Hepatic stellate cell (primary cell): ENCODE measurements at regions not wholly inside any gene's neighbourhood (a gene's known extent, or its start where the extent isn't known, plus 50 kb on each side); places are given as distances from the start of the nearest gene placed in this dataset.

Experiments used
- DNase-seq: peaks from one replicate; pipeline ENCODE4 v3.0.0; 2011; ENCODE audit warnings: low spot score

DNA sequence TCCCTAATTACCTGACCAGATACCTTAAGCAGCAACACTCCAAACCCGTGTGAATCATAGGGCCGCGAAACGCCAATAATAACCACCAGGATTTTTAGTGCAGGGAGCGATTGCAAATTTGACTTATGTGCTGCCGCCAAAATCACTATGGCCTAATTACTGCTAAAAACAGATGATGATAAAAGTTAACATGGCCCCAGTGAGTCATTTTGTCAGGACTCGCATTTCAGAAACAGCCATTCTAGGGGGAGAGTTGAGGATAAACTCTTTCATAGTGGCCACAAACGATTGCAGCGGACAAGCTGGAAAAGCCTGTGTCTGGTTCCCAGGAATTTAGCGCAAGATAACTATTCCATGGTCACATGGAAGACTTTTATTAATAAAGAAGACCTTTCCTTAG, 103.4 kb downstream of the HLX start:
- no peak for DNase-seq

DNA sequence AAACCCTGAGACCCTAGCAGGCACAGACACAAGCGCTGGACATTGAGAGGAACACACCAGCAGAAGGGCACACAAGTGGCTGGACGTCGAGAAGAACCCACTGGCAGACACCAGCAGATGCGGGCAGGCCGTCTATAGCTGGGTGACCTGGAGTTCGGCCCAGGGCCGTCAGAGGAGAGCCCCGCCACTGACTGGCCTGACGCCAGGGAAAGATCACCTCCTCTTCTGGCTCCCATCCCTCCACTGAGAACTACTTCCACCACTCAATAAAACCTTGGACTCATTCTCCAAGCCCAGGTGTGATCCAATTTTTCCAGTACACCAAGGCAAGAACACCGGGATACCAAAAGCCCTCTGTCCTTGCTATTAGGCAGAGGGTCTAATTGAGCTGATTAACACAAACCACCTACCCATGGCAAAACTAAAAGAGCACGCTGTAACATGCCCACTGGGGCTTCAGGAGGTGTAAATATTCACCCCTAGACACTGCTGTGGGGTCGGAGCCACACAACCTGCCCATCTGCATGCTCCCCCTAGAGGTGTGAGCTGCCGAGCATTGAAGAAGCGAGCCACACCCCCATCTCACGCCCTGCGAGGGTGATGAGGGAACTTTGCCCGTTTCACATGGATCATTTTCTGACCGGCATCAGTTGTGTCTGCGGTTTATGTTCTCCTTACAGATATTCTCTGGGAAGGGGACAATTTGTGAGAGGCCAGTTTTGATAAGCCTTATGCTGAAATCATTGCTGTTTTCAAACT, 104.8 kb downstream of the HLX start:
- no peak for DNase-seq

DNA sequence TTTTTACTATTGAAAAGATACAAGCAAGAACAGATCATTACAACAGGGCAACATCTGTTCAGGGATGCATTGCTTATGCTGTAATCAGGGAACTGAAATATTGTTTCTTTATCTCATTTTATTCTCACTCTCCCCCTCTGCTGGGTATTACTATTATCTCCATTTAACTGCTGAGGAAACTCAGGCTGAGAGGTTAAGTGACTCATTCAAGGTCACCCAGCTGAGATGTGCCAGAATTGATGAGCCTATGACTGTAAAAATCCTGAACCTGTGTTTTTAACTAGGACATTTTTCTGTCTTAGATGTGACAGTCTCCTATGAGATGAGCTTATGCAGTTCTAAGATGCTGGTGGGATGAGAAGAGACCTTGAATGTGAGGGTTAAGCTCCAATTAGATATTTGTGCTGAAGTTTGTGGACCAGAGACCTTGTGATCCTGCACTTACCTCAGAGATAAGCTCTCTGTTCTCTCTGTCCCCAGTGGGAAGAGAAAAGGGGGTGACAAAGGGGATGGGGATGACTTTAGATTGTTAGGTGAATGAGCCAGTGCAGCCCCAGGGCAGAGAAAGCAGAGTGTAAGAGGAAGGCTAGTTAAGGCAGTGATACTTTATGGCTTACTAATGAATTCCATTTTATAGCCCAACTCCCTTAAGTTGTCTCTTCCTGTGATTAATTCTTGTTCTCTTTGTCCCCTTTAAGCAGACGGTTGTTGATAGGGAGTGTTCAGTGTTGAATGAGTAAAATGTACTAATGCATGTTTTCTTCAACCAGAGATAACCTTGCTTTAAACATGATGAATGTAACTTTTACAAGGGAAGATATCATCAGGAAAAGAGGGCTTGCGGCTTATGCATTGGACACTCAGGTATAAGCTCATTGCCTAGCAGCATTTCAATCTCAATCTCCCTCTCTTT, 111.4 kb downstream of the HLX start:
- DNase-seq = peak; percentile 54

DNA sequence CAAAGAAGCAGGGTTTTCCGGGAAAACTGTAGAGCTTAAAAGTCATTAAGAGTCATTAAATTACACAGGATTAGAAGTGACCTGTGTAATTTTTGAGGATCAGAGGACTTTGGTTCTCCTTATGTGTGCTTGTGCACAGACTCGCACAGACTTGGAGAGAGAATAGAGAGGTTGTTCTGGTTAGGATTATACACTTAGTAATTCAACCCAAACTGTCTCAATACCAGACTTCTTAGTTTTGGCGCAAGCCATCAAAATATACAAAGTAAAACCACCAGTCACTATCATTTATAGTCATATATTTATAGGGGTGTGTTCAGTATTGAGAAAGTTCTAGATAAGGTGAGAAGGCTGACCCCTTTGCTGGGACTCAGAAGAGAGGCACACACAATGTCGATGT, 112.3 kb downstream of the HLX start:
- DNase-seq = no peak

DNA sequence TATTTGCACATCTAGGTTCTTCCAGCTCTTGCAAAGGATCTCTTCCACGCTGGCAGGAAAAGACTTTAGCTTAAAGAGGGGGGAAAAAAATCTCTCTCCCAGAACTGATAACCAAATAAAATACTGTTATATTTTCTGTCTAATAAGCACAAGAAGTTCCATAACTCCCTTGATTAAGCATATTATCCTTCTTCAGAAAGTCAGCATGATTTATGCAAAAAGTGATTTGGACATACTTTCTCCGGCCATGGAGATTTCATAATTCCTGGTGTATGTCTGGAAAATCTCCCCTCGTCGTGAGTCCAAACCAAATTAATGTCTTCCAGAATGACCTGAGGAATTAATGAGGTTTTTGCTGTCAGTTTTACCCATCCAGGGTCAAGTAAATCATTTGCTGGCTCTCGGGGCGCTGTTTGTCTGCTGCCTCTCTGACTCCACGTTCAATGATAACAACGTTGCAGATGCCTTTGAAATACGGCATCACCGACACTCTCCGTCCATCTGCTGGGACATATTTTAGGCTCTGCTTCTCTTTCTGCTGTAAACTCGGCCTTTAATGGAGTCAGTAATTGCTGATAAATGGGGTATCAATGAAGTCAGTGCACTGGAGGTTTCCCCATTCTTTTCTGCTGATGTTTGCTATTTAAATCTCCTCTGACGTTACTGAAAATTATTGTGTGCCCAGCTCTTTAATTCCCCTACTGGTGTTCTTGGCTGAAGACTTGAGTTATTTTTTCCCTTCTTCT, 112.9 kb downstream of the HLX start:
- DNase-seq = no peak

DNA sequence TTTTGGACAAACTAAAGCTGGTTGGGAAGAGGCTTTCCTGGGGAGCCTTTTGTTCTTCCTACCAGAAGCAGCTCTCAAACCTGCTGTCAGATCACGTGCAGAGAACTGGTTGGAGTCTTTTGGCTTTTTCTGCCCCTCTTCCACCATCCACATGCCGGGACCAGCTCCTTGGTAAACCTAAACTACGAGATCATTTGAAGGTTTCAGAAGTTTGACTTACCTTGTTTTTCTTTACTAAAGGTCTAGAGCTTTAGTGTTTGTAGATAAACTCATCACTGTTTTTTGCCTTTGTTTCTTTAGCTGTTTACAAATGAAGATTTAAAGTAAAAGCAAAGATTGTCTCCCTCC, 113.4 kb downstream of the HLX start:
- DNase-seq = no peak

DNA sequence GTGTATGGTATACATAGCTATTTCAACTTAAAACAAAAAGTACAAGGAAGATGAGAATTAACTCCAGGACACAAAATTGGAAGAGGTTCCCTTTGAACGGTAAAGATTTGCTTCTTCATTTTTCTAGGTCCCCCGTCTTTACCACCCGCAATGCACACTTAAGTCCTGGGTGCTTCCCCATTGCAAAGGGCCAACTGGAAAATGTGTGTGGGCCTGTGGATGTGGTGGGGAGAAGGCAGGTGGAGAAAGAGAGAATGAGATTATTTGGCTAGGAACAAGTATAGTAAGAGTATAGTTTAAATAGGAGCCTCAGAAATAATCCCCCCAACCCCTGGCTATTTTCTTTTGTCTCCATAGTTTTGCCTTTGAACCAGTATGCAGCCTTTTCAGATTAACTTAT, 115.4 kb downstream of the HLX start:
- DNase-seq = no peak

DNA sequence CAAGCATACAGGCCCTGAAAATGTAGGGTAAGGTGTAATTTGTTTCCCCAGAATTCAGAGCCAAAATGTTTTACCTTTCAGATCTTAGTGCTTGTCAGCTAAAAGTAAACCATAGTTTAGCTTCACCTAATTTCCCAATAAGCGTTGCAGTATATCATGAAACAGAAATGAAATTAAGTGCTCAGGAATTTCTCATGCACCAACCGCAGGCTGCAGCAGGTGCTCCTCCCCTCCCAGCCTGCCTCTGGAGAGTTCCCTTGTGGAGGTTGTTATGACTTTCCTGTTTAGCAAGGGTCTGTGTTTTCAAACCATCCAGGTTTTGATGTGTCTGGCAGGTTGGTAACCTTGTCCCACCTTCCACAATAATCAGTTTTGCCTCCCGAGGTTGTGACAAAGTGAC, 118.5 kb downstream of the HLX start:
- DNase-seq = no peak

DNA sequence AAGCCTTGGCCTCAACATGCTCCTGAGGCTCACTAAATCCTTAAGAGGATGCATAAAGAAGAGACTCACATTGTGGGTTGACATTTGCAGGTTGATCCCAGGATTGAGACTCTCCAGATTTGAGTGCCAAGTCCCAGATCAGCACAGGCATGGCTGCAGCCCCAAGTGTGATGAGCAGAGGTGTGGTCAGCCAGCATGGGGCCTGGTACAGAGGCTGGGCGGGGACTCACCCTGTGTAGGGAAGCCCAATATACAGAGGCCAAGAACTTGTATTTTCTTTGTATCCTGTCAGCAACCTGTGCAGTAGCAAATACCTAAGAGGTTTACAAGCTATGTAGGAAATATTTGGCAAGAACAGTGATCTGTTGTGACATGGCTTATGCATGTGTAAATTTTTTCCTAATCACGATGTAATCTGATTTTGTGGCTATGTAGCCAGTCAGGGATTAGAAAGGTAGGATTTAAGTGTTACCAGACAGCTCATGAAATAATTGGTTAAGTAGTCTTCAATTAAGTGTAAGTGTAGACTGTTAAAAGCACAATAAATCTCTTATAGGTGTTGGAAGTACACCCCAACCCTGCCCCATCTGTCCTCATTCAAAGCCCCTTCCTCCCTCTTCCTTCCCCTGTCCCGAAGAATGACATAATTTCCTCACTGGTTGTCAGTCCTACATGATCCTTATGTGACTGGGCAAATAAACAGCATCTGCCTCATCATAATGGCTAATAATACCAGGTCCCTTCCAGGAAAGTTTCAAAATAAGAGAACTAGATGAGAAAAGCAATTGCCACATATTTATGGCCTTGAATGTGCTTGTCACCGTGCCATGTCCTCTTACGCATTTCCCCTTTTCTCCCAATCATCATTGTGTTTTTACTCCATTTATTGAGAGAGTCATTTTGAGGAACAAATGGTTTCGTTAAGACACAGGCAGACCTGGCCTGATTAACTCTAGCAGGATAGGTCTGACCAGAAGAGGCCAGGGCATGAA, 120.9 kb downstream of the HLX start:
- no peak for DNase-seq

DNA sequence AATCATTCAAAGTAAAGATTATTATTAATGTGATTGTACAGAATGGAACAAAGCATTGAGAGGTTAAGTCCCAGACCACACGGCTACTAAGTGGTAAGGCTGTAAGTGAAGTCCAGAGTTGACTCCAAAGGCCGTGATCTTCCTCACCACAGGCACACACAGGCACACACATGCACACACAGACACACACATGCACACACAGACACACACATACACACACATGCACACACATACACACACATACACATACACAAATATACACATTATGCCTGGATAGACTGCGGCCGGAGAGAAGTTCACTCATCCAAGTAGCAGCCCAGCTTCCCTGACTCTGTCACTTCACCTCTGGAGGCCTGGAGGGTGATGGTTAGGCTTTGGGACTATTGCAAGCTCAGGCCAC, 121.9 kb downstream of the HLX start:
- DNase-seq = no peak

DNA sequence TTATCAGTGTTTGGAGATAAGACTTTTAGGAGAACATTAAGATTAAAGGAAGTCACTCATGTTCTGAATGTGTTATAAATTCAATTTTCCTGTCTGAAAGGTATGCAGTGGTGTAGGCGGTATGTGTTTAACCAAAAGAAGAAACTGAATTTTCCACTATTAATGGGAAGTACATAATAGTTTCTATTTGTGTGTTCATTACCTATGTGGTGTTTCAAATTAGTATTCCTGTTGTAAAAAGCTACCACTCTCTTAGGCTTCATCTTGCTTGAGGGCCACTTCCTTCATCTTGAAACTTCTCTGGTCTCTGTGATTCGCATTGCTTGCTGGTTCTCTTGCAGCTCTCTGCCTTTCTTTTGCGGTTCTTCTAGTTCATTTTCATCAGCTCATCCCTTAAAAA, 123.4 kb downstream of the HLX start:
- DNase-seq = no peak

DNA sequence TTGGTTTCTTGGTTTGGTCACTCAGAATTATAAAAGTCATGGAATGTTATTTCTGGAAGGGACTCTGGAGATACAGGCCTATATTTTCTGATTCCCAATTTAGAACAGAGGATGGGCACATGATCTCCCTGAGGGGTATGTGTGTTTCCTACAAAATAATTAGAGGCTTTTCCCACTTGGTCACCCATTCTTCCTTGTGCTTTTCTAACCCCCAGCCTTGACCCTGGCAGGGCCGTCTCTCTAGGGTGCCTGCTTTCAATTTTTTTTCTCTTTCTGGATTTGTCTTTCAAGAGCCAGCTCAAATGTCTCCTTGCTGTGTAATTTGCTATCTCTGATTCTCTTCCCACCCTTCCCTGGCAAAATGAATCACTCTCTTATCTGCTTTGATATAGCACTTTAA, 131.9 kb downstream of the HLX start:
- no peak for DNase-seq

DNA sequence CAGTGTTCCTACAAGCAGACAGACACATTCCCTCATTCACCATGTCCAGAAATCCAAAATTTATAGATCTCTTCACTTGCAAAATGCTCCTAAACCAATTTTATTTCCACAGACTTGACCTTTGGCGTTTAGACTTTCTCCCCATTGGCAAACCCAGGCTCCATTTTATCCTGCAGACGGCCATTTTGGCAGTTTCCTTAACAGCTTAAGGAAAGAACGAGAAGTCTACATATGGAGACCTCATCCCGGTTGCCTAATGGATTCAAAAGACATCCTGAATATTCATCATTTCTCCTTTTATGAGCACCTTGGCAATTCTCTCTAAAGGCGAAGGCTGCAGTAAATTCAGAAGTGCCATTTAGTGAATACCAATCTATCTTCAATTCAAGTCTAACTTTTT, 132.9 kb downstream of the HLX start:
- no peak for DNase-seq

DNA sequence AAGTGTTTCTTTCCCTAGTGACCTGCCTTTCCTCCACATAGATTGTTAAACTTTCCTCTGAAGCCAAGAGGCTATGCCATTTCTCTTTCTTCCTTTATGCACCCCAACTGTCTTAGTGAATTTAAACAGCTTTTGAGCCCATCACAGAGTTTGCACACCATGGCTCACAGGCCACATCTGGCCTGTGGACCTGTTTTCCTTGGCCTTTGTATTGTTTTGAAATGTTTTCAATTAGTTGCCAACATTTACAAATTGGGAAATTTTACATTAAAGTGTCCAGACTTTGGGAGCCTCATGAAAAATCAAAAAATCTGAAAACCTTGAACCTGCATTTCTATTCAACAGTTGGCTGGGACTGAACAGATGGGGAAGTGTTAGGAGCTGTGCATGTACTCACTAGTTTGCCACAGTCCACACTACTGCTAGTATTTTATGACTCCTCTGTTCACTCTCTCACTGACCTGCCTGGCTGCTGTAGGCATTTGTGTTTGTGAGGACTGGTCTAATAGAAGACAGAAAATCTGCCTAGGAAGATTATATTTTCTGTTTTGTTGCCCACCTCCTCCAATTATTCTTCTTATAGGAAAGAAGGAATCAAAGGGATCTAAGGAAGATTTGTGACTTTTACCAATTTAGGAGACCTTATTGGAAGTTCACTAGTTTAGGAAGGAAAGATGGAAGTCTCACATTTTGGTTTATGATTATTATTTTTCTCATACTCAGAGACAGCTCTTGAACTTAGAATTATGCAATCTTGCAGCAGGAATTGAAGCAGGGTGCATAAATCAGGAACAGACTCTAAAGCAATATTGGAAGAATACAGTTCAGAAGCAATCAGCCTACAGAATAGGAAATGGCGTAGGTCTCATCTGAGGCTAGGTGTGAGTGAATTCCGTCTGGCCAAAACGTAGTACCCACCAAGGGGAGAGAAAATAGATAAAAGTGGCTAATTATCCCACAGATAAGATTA, 134.7 kb downstream of the HLX start:
- DNase-seq = no peak

DNA sequence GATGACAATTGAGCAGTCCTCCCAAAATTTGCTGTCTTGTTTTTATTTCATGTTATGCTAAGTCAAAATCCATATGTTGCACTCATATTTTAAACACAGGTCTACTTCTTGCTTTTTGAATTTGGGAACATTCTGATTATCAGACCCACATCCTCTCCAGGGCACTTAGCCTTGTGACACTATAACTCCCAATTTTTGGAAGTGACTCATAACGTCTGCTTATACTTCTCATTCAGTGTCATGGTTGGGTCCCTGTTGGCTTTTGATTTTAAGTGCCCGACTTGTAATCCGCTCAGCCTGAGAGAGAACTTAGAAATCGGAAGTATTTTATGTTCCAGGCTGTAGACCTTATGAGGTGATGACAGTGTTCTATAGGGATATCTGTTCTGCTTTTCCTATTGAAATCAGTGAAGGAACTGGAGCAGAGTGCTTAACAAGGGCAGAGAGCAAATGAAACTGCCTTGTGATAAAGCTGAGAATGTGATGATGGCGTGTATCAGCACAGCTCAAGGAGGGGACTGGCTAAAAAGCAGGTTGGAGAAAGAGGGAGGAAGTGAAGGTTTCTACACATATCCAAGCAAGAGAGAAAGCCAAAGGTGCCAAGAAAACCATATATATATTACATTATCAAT, 136.0 kb downstream of the HLX start:
- DNase-seq = no peak

DNA sequence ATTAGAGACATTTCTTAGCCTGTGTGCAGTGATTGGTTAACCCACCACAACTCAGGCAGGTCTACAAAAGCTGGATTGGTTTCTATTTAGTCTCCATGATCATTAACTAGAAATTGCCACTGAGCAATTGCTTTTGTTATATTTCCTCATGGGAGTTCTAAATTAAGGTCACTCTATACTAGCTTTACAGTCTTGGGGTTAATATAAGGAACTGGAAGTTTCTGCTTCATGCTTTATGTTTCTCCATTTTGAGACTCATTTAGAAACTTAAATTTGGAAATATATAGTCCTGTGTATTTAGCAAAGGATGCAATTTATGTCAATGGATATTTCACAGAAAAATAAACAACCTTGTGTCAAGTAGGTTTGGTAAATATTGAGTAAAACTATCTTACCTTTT, 137.5 kb downstream of the HLX start:
- no peak for DNase-seq

DNA sequence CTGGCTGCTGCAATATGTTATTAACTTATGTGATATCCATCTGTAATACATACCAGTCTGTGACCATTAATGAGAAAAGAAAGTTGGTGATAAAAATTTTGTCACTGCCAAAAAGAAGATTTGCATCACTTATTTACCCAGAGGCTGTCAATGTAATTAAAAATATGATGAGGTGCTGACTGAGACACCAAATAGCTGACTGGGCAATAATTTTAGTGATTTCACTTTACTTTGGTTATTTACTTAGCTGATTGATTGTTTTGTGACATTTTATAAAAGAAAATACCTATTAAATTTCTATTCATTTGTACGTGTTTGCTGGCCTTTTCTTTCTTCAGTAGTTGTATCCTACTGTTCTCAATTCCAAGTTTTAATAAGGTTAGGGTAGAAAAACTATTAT, 139.2 kb downstream of the HLX start:
- DNase-seq = no peak

DNA sequence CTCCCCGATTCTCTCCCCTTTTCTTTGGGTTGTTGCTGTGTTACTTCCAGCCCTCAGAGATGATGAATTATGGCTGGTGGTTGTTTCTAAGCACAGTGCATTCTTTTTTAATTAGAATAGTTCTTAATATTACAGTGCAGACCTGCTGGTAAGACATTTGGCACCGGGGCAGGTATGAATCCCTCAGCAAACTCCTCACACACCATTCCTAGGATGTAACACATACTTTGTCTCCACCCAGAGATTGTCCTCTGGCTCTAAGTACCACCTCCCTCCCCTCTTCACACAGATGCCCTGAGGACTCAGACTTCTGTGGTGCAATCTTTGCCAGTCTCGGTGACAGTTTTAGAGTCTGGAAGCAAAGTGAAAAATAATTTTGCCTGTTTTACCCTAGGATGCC, 143.1 kb downstream of the HLX start:
- DNase-seq = no peak

DNA sequence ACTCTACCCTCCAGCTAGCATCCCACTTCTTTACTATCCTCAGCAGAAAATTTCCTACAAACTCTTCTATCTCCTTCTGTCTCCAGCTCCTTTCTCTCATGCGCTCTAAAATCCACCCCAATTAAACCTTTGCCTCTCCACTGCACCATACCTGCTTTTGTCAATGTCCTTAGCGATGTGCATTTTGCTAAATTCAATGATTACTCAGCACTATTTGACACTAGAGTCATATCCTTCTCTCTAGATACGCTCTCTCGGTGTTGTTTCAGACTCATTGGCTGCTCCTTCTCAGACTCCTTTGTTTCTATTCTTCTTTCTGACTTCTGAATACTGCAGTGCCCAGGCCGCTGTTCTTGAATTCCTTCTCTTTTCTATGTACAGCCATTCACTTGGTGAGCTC, 144.2 kb downstream of the HLX start:
- DNase-seq = no peak

DNA sequence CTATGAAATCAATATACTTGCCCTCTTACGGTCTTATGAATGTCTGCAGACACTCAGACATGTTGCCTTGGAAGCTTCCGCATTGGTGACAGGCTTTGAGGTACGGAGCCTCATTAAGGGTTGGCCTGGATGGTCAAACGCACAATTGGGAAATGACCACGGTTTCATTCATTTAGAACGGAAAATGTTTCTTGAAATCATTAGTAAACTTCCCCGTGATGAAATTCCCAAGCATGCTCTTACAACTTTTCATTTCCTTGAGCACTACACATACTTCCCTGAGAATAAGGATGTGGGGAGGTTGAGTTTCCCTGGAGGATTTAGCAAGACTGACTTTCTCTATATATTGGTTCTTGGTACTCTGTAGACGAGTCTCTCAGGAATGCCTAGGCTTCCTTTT, 146.3 kb downstream of the HLX start:
- DNase-seq = no peak
